Neural cell (in vitro differentiated cells): ENCODE measurements at regions not wholly inside any gene's neighbourhood (a gene's known extent, or its start where the extent isn't known, plus 50 kb on each side); places are given as distances from the start of the nearest gene placed in this dataset.

Experiments used
- H2AFZ ChIP-seq: fragments of 200-600, 300-800 bp; sonication (generic), shearing (Covaris generic); 2 replicates; pipeline ENCODE4 v1.6.0; 2014; ENCODE audit warnings: low read depth, mild to moderate bottlenecking, antibody characterized with exemption, low read length, moderate library complexity
- H3F3A ChIP-seq: fragments of 200-600 bp; shearing (Covaris generic); 2 replicates; pipeline ENCODE4 v1.6.1; 2016; ENCODE audit warnings: mild to moderate bottlenecking, moderate library complexity, mixed read lengths, antibody characterized with exemption, low read length; ENCODE audit not compliant: insufficient read depth, poor library complexity, severe bottlenecking
- H3K27ac ChIP-seq: fragments of 200-600, 300-800 bp; sonication (generic), shearing (Covaris generic); 2 replicates; pipeline ENCODE4 v1.5.1; 2014; ENCODE audit warnings: mild to moderate bottlenecking, low read length, moderate library complexity
- H3K27me3 ChIP-seq: fragments of 300-800, 200-600 bp; sonication (generic), shearing (Covaris generic); 2 replicates; pipeline ENCODE4 v1.6.0; 2014; ENCODE audit warnings: mild to moderate bottlenecking, low read depth, low read length, moderate library complexity; ENCODE audit not compliant: insufficient read depth
- H3K36me3 ChIP-seq: fragments of 300-800, 200-600 bp; sonication (generic), shearing (Covaris generic); 2 replicates; pipeline ENCODE4 v1.5.1; 2014; ENCODE audit warnings: mild to moderate bottlenecking, antibody characterized with exemption, low read length, moderate library complexity; ENCODE audit not compliant: insufficient read depth
- H3K4me2 ChIP-seq: fragments of 300-800, 200-600 bp; sonication (generic), shearing (Covaris generic); 2 replicates; pipeline ENCODE4 v1.6.0; 2014; ENCODE audit warnings: mild to moderate bottlenecking, low read length
- H3K4me3 ChIP-seq: fragments of 300-800, 200-600 bp; sonication (generic), shearing (Covaris generic); 2 replicates; pipeline ENCODE4 v1.5.1; 2014; ENCODE audit warnings: mild to moderate bottlenecking, low read length, moderate library complexity
- H3K79me2 ChIP-seq: fragments of 200-600 bp; shearing (Covaris generic); replicated peaks from 2 replicates; pipeline ENCODE4 v1.6.0; 2014; ENCODE audit warnings: mild to moderate bottlenecking, low read length, moderate library complexity; ENCODE audit not compliant: insufficient read depth
- H3K9ac ChIP-seq: fragments of 300-800, 200-600 bp; sonication (generic), shearing (Covaris generic); 2 replicates; pipeline ENCODE4 v1.6.1; 2016; ENCODE audit warnings: mild to moderate bottlenecking, low read length, mixed read lengths
- H3K9me2 ChIP-seq: fragments of 200-600 bp; shearing (Covaris generic); 2 replicates; pipeline ENCODE4 v1.6.1; 2016; ENCODE audit warnings: mild to moderate bottlenecking, low read length, mixed read lengths; ENCODE audit not compliant: insufficient read depth
- H3K9me3 ChIP-seq: fragments of 200-600, 300-800 bp; sonication (generic), shearing (Covaris generic); 2 replicates; pipeline ENCODE4 v1.6.1; 2016; ENCODE audit warnings: mild to moderate bottlenecking, mixed run types, low read length, moderate library complexity, mixed read lengths
- H4K20me1 ChIP-seq: fragments of 200-600 bp; shearing (Covaris generic); 2 replicates; pipeline ENCODE4 v1.6.1; 2016; ENCODE audit warnings: mild to moderate bottlenecking, mixed run types; ENCODE audit not compliant: insufficient read depth
- EP300 ChIP-seq: fragments of 450-650 bp; conservative IDR thresholded peaks from 2 replicates; pipeline ENCODE4 v1.6.1; 2014; ENCODE audit warnings: antibody characterized with exemption, mild to moderate bottlenecking, moderate library complexity; ENCODE audit not compliant: poor library complexity, severe bottlenecking
- EZH2 ChIP-seq: fragments of 200-600, 300-800 bp; shearing (Covaris generic), sonication (generic); IDR thresholded peaks from 2 replicates; pipeline ENCODE4 v1.6.1; 2014; ENCODE audit warnings: antibody characterized with exemption, low read length, borderline replicate concordance, mild to moderate bottlenecking; ENCODE audit not compliant: insufficient read depth, poor library complexity, severe bottlenecking
- MXI1 ChIP-seq: fragments of 450-650 bp; conservative IDR thresholded peaks from 2 replicates; pipeline ENCODE4 v1.6.1; 2014; ENCODE audit warnings: antibody characterized with exemption, mild to moderate bottlenecking; ENCODE audit not compliant: poor library complexity, severe bottlenecking
- POLR2AphosphoS5 ChIP-seq: IDR thresholded peaks from 2 replicates; pipeline ENCODE4 v1.6.1; 2012
- RAD21 ChIP-seq: fragments of 450-650 bp; conservative IDR thresholded peaks from 2 replicates; pipeline ENCODE4 v1.6.1; 2014; ENCODE audit warnings: antibody characterized with exemption, mild to moderate bottlenecking, moderate library complexity
- SMC3 ChIP-seq: fragments of 450-650 bp; conservative IDR thresholded peaks from 2 replicates; pipeline ENCODE4 v1.6.1; 2014; ENCODE audit warnings: antibody characterized with exemption, mild to moderate bottlenecking, moderate library complexity; ENCODE audit not compliant: poor library complexity
- TAF1 ChIP-seq: IDR thresholded peaks from 2 replicates; pipeline ENCODE4 v1.6.1; 2012; ENCODE audit warnings: low read depth
- TF ChIP-seq, protein P1 (sequence below): IDR thresholded peaks from 2 replicates; pipeline ENCODE4 v1.6.1; 2012; ENCODE audit warnings: borderline replicate concordance
- TF ChIP-seq, protein P2 (sequence below): fragments of 450-650 bp; IDR thresholded peaks from 2 replicates; pipeline ENCODE4 v1.5.1; 2014; ENCODE audit warnings: antibody characterized with exemption, mild to moderate bottlenecking, moderate library complexity; ENCODE audit not compliant: poor library complexity, severe bottlenecking

DNA sequence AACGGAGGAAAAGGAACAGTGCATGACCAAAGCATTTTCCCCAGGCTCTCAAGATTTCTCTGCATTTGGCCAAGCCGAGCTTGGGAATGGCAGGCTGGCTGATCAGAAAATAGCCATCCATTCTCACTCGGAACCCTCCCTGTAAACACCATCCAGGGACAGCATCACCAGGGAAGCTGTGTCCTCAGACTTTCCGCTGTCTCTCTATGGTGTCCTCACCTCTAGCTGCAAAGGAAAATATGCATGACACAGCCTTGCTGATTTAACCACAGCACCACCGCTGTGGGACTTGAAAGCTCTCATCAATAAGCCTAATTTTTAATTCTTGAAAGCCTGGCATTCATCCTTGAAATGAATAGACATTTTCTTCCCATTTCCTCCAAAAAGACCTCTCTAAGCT lies 311.7 kb downstream of the EIPR1 start:
- Histone ChIP-seq H3K9me2 (no peaks in the 10 kb centered on the region), H3K4me2 (no peak overlapping the region), H3K9me3 (no peaks in the 10 kb centered on the region), H3K27ac (no peak overlapping the region), H3K79me2 (no peaks in the 10 kb centered on the region), H3K9ac (no peak overlapping the region), H3K4me3 (no peak overlapping the region), H3K27me3 (no peaks in the 10 kb centered on the region), H2AFZ (no peak overlapping the region), H3F3A (no peaks in the 10 kb centered on the region), H3K36me3 (no peaks in the 10 kb centered on the region), H4K20me1 (no peaks in the 10 kb centered on the region)
- TF ChIP-seq, protein P1, sequence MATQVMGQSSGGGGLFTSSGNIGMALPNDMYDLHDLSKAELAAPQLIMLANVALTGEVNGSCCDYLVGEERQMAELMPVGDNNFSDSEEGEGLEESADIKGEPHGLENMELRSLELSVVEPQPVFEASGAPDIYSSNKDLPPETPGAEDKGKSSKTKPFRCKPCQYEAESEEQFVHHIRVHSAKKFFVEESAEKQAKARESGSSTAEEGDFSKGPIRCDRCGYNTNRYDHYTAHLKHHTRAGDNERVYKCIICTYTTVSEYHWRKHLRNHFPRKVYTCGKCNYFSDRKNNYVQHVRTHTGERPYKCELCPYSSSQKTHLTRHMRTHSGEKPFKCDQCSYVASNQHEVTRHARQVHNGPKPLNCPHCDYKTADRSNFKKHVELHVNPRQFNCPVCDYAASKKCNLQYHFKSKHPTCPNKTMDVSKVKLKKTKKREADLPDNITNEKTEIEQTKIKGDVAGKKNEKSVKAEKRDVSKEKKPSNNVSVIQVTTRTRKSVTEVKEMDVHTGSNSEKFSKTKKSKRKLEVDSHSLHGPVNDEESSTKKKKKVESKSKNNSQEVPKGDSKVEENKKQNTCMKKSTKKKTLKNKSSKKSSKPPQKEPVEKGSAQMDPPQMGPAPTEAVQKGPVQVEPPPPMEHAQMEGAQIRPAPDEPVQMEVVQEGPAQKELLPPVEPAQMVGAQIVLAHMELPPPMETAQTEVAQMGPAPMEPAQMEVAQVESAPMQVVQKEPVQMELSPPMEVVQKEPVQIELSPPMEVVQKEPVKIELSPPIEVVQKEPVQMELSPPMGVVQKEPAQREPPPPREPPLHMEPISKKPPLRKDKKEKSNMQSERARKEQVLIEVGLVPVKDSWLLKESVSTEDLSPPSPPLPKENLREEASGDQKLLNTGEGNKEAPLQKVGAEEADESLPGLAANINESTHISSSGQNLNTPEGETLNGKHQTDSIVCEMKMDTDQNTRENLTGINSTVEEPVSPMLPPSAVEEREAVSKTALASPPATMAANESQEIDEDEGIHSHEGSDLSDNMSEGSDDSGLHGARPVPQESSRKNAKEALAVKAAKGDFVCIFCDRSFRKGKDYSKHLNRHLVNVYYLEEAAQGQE = no peak
- TF ChIP-seq MXI1 = no peak
- TF ChIP-seq RAD21 = no peak
- TF ChIP-seq SMC3 = no peak
- TF ChIP-seq POLR2AphosphoS5 = no peak
- TF ChIP-seq EP300 = no peak
- TF ChIP-seq TAF1 = no peak
- TF ChIP-seq, protein P2, sequence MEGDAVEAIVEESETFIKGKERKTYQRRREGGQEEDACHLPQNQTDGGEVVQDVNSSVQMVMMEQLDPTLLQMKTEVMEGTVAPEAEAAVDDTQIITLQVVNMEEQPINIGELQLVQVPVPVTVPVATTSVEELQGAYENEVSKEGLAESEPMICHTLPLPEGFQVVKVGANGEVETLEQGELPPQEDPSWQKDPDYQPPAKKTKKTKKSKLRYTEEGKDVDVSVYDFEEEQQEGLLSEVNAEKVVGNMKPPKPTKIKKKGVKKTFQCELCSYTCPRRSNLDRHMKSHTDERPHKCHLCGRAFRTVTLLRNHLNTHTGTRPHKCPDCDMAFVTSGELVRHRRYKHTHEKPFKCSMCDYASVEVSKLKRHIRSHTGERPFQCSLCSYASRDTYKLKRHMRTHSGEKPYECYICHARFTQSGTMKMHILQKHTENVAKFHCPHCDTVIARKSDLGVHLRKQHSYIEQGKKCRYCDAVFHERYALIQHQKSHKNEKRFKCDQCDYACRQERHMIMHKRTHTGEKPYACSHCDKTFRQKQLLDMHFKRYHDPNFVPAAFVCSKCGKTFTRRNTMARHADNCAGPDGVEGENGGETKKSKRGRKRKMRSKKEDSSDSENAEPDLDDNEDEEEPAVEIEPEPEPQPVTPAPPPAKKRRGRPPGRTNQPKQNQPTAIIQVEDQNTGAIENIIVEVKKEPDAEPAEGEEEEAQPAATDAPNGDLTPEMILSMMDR = no peak

DNA sequence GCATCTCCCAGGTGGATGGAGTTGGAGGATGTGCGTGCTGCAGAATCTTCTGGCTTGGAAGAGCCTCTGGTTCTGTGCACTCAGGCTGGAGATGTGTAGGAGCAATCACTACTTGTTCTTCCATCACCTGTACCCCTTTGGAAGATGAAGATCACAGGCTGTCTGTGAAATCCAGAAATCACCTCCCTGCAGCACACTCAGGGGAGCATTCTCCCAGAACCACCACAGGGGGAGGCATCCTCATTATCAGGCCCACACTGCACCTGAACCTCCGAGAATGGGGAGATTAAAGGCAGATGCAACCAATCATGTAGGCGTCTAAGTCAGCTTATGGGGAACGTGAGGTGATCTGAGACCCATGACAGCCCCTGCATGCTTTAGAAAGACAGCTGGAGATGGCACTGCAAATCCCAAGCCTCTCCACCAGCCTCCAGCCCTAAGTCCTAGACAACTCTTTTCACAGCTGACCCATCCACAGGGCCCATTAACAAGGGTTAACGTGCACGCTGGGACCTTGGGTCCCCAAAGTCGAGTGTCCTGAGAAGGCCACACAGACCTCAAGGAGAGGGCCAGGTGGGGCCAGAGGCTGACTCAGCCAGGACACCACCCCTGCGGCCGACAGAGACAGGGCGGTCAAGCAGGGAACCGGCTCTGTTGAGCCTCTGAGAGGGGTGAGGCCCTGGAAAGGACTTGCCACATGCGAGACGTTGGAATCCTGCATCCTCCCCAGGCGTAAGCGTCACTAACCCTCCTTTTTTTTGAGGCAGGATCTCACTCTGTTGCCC lies 314.9 kb downstream of the EIPR1 start:
- Histone ChIP-seq H4K20me1 (no peaks in the 10 kb centered on the region), H3K9ac (no peak overlapping the region), H3K4me3 (no peak overlapping the region), H3K36me3 (no peaks in the 10 kb centered on the region), H3F3A (no peaks in the 10 kb centered on the region), H3K9me3 (no peaks in the 10 kb centered on the region), H3K9me2 (no peaks in the 10 kb centered on the region), H3K27ac (no peak overlapping the region), H2AFZ (no peak overlapping the region), H3K27me3 (no peaks in the 10 kb centered on the region), H3K4me2 (no peak overlapping the region), H3K79me2 (no peaks in the 10 kb centered on the region)
- TF ChIP-seq, protein P1 = no peak
- TF ChIP-seq TAF1 (no peak), EP300 (no peak), MXI1 (no peak), SMC3 (no peak), EZH2 (no peak), POLR2AphosphoS5 (no peak), RAD21 (no peak)
- TF ChIP-seq, protein P2 = no peak
